A673 (cell line): ENCODE measurements at regions not wholly inside any gene's neighbourhood (a gene's known extent, or its start where the extent isn't known, plus 50 kb on each side); places are given as distances from the start of the nearest gene placed in this dataset.

Experiments
- BruUV-seq: library from RNA; stranded (reverse); fragments of 400-500 nt; replicated peaks from 2 replicates; lab custom pipeline; 2021; lab: Mats Ljungman, UMichigan
- CTCF ChIA-PET: fragments of 300-600 bp; sonication (Branson Sonifier 250); formaldehyde crosslinking; loops from one replicate; lab custom pipeline; 2022; ENCODE audit warnings: antibody characterized with exemption; lab: Charles Lee
- POLR2A ChIA-PET: fragments of 300-600 bp; sonication (Branson Sonifier 250); formaldehyde crosslinking; loops from one replicate; lab custom pipeline; 2022; ENCODE audit warnings: antibody characterized with exemption; ENCODE audit not compliant: low non-redundant PET; lab: Charles Lee
- DNase-seq: peaks from one replicate; pipeline ENCODE4 v3.0.0-alpha.2; 2015; ENCODE audit warnings: low spot score
- H3K27ac ChIP-seq: fragments of 200-600 bp; sonication (generic); 2 replicates; pipeline ENCODE4 v1.5.1; 2016; ENCODE audit warnings: mixed run types, low read depth, mild to moderate bottlenecking, mixed read lengths, antibody characterized with exemption, low read length; ENCODE audit not compliant: poor library complexity, severe bottlenecking
- H3K27me3 ChIP-seq: fragments of 200-600 bp; sonication (generic); replicated peaks from 2 replicates; pipeline ENCODE4 v1.6.1; 2017; ENCODE audit warnings: mixed run types, low read depth, mild to moderate bottlenecking, mixed read lengths, antibody characterized with exemption, low read length; ENCODE audit not compliant: insufficient read depth, poor library complexity
- H3K36me3 ChIP-seq: fragments of 200-600 bp; sonication (generic); 2 replicates; pipeline ENCODE4 v1.6.1; 2016; ENCODE audit warnings: mixed run types, mild to moderate bottlenecking, mixed read lengths, antibody characterized with exemption, low read length; ENCODE audit not compliant: insufficient read depth, poor library complexity, severe bottlenecking
- H3K4me1 ChIP-seq: fragments of 200-600 bp; sonication (generic); 2 replicates; pipeline ENCODE4 v1.6.1; 2017; ENCODE audit warnings: mixed run types, mild to moderate bottlenecking, mixed read lengths, antibody characterized with exemption, low read length; ENCODE audit not compliant: insufficient read depth, poor library complexity, severe bottlenecking
- H3K4me3 ChIP-seq: fragments of 200-600 bp; sonication (generic); 2 replicates; pipeline ENCODE4 v1.5.1; 2016; ENCODE audit warnings: low read depth, mixed run types, mild to moderate bottlenecking, mixed read lengths, low read length; ENCODE audit not compliant: poor library complexity, severe bottlenecking
- H3K9me3 ChIP-seq: fragments of 200-600 bp; sonication (generic); 2 replicates; pipeline ENCODE4 v1.6.1; 2016; ENCODE audit warnings: mixed run types, low read depth, mild to moderate bottlenecking, mixed read lengths, antibody characterized with exemption, low read length; ENCODE audit not compliant: poor library complexity, severe bottlenecking
- EZH2 ChIP-seq: fragments of 200-600 bp; sonication (generic); IDR thresholded peaks from 2 replicates; pipeline ENCODE4 v1.6.1; 2017; ENCODE audit warnings: borderline replicate concordance, low read depth, mild to moderate bottlenecking, mixed read lengths, antibody characterized with exemption, low read length; ENCODE audit not compliant: poor library complexity, severe bottlenecking
- intact Hi-C: fragments of 100-400 bp; cut with micrococcal nuclease; formaldehyde crosslinking; loops from one replicate; pipeline ENCODE4 v1.10.0; 2022; ENCODE audit not compliant: unreplicated experiment
- TF ChIP-seq, protein P1 (sequence below): fragments of 300-800, 200-600 bp; sonication (generic); conservative IDR thresholded peaks from 2 replicates; pipeline ENCODE4 v1.5.1; 2017; ENCODE audit warnings: low read depth, mild to moderate bottlenecking, antibody characterized with exemption, low read length, moderate library complexity, mixed read lengths

DNA sequence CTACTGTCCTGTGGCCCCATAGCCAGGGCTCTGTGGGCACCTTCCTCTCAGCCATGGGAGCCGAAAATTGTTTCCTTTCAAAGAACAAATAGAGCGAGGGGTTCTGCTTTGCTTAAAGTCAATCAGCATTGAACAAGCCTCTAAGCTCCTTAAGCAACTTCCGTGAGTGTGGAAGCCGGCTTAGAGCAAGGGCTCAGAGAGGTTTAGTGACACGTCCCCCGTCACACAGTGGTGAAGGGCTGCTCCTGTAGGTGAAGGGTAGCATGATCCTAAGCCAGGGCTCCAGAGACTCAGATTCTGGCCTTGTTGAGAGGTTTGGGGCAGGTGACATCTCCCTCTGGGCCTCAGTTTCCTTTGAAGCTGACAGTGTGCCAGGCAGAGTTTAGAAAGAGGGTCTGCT is 94.0 kb upstream of the WNT4 start:
- TF ChIP-seq, protein P1, sequence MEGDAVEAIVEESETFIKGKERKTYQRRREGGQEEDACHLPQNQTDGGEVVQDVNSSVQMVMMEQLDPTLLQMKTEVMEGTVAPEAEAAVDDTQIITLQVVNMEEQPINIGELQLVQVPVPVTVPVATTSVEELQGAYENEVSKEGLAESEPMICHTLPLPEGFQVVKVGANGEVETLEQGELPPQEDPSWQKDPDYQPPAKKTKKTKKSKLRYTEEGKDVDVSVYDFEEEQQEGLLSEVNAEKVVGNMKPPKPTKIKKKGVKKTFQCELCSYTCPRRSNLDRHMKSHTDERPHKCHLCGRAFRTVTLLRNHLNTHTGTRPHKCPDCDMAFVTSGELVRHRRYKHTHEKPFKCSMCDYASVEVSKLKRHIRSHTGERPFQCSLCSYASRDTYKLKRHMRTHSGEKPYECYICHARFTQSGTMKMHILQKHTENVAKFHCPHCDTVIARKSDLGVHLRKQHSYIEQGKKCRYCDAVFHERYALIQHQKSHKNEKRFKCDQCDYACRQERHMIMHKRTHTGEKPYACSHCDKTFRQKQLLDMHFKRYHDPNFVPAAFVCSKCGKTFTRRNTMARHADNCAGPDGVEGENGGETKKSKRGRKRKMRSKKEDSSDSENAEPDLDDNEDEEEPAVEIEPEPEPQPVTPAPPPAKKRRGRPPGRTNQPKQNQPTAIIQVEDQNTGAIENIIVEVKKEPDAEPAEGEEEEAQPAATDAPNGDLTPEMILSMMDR = no peak
- no peak for TF ChIP-seq EZH2
- H3K27me3 ChIP-seq = peaks cover 21% of the 10 kb centered on the region
- ChIA-PET POLR2A (no interaction called here), CTCF (no interaction called here)
- intact Hi-C loops = no loop called here
- no peaks in the 10 kb centered on the region for H3K9me3 ChIP-seq
- no TSS peak for BruUV-seq
- no peak for DNase-seq
- H3K36me3 ChIP-seq = no peaks in the 10 kb centered on the region
- no peak overlapping the region for H3K4me3 ChIP-seq
- no peaks in the 10 kb centered on the region for H3K4me1 ChIP-seq
- no peak overlapping the region for H3K27ac ChIP-seq

- CTCF ChIA-PET = no interaction called here
- Histone ChIP-seq H3K9me3 (no peaks in the 10 kb centered on the region), H3K4me3 (no peak overlapping the region), H3K27me3 (peaks cover 21% of the 10 kb centered on the region), H3K36me3 (no peaks in the 10 kb centered on the region), H3K27ac (no peak overlapping the region), H3K4me1 (no peaks in the 10 kb centered on the region)
- TF ChIP-seq, protein P1 = no peak
- TF ChIP-seq EZH2 = no peak
- BruUV-seq = no TSS peak
- POLR2A ChIA-PET = no interaction called here
- intact Hi-C loops = no loop called here
- DNase-seq = no peak
These were observed 94.7 kb upstream of the WNT4 start for GRCh38 chr1:22237433-22238093.

GRCh38 chr1:22238356-22239224 is 95.7 kb upstream of the WNT4 start:
- no peaks in the 10 kb centered on the region for H3K4me1 ChIP-seq
- H3K36me3 ChIP-seq = no peaks in the 10 kb centered on the region
- TF ChIP-seq, protein P1 = no peak
- no peak for TF ChIP-seq EZH2
- H3K27ac ChIP-seq = no peak overlapping the region
- intact Hi-C loops = no loop called here
- POLR2A ChIA-PET = no interaction called here
- H3K4me3 ChIP-seq = no peak overlapping the region
- CTCF ChIA-PET = no interaction called here
- no peaks in the 10 kb centered on the region for H3K9me3 ChIP-seq
- no peak for DNase-seq
- peaks cover 21% of the 10 kb centered on the region for H3K27me3 ChIP-seq
- BruUV-seq = no TSS peak
